Fibroblast of skin of right quadriceps (primary cell): ENCODE measurements at regions not wholly inside any gene's neighbourhood (a gene's known extent, or its start where the extent isn't known, plus 50 kb on each side); places are given as distances from the start of the nearest gene placed in this dataset.

Experiments
- DNase-seq: peaks from one replicate; pipeline ENCODE4 v3.0.0-alpha.2; 2013

- DNase-seq, result no peak
Observed at GRCh38 chr11:131307506-131307905, 62.9 kb upstream of the NTM start.

GRCh38 chr11:131309776-131310175 is 60.6 kb upstream of the NTM start:
- DNase-seq, result no peak

- DNase-seq, result no peak
Observed at GRCh38 chr11:131311776-131312514, 58.5 kb upstream of the NTM start.
